SW 1271 (cell line): ENCODE measurements at regions not wholly inside any gene's neighbourhood (a gene's known extent, or its start where the extent isn't known, plus 50 kb on each side); places are given as distances from the start of the nearest gene placed in this dataset.

Source experiments
- DNase-seq, 2 experiments: peaks; one replicate each; lab custom pipeline; 2025; lab: John Stamatoyannopoulos, UW

DNA sequence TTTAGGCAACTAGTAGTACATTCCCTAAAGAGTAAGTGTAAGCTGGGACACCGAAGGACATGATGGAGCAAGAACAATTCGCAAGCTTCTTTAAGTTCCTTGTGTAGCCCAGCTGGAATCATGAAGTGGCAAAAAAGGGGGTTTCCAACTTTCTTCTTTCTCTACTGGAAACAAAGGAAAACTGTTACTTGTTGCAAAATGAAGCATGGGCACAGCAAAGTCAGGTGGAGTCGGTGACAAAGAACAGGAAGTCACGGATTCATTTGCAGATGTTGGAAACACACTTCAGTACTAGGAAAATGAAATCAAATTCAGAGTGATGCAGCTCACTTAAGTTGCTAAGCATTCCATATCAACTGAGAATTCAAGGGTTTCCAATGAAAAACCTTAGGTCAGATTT, 706.9 kb upstream of the STXBP6 start:
- DNase-seq: no peak

DNA sequence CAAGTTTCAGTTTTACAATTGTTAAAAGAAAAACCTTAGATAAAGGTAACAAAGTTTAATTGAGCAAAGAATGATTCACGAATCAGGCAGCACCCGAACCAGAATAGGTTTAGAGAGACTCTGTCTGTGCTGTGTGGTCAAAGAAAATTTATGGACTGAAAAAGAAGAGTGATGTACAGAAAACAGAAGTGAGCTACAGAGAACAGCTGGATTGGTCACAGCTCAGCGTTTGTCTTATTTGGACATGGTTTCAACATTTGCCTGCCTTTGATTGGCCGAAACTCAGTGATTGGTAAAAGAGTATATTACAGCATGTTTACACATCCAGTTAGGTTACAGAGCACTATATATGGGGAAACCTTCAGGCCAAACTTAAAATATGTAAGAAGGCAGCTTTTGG, 703.2 kb upstream of the STXBP6 start:
- DNase-seq: no peak

GRCh38 chr14:25750436-25750835, 700.5 kb upstream of the STXBP6 start:
- DNase-seq: no peak
